IMR-90 (cell line): ENCODE measurements at regions not wholly inside any gene's neighbourhood (a gene's known extent, or its start where the extent isn't known, plus 50 kb on each side); places are given as distances from the start of the nearest gene placed in this dataset.

Source experiments
- BHLHE40 ChIP-seq: fragments of 150-350 bp; IDR thresholded peaks from 2 replicates; pipeline ENCODE4 v1.6.1; 2016; ENCODE audit warnings: mild to moderate bottlenecking, low read depth, low read length
- CEBPB ChIP-seq: IDR thresholded peaks from 2 replicates; pipeline ENCODE4 v1.6.1; 2012; ENCODE audit warnings: low read depth, low read length, improper control_type of control experiment
- CTCF ChIP-seq: conservative IDR thresholded peaks from 2 replicates; pipeline ENCODE4 v1.5.1; 2012; ENCODE audit warnings: mild to moderate bottlenecking, low read depth, low read length, improper control_type of control experiment
- MAFK ChIP-seq: IDR thresholded peaks from 2 replicates; pipeline ENCODE4 v1.6.1; 2012; ENCODE audit warnings: low read depth, low read length, improper control_type of control experiment
- SMC3 ChIP-seq: fragments of 150-350 bp; IDR thresholded peaks from 2 replicates; pipeline ENCODE4 v1.6.1; 2016; ENCODE audit warnings: low read depth, mild to moderate bottlenecking, antibody characterized with exemption, low read length, moderate library complexity

- TF ChIP-seq CEBPB (no peak), CTCF (no peak), MAFK (no peak), BHLHE40 (no peak), SMC3 (no peak)
Measured at GRCh38 chr7:42315103-42315502, 78.1 kb upstream of the GLI3 start.
